H9 (cell line): ENCODE measurements at regions not wholly inside any gene's neighbourhood (a gene's known extent, or its start where the extent isn't known, plus 50 kb on each side); places are given as distances from the start of the nearest gene placed in this dataset.

ENCODE experiments used
- DNase-seq: peaks from one replicate; pipeline ENCODE4 v3.0.0-alpha.2; 2017
- H2AFZ ChIP-seq: one replicate; pipeline ENCODE4 v1.6.1; 2013; ENCODE audit warnings: mild to moderate bottlenecking, low read length, control low read depth, moderate library complexity
- H2AK5ac ChIP-seq: 2 replicates; pipeline ENCODE4 v1.6.1; 2013; ENCODE audit warnings: low read length, control low read depth, mixed read lengths; ENCODE audit not compliant: insufficient read length
- H2BK120ac ChIP-seq: one replicate; pipeline ENCODE4 v1.6.1; 2013; ENCODE audit warnings: low read depth, mild to moderate bottlenecking, low read length, control low read depth, inconsistent platforms; ENCODE audit not compliant: poor library complexity, severe bottlenecking
- H2BK12ac ChIP-seq: 2 replicates; pipeline ENCODE4 v1.6.1; 2013; ENCODE audit warnings: low read length, control low read depth, mixed read lengths, low read depth; ENCODE audit not compliant: insufficient read length
- H2BK15ac ChIP-seq: 2 replicates; pipeline ENCODE4 v1.6.1; 2013; ENCODE audit warnings: low read depth, low read length, control low read depth
- H2BK20ac ChIP-seq: one replicate; pipeline ENCODE4 v1.6.1; 2013; ENCODE audit warnings: low read depth, mild to moderate bottlenecking, low read length, control low read depth, inconsistent platforms; ENCODE audit not compliant: poor library complexity, severe bottlenecking
- H2BK5ac ChIP-seq: 2 replicates; pipeline ENCODE4 v1.6.1; 2013; ENCODE audit warnings: low read length, control low read depth, mixed read lengths; ENCODE audit not compliant: insufficient read length
- H3K14ac ChIP-seq: 2 replicates; pipeline ENCODE4 v1.6.1; 2013; ENCODE audit warnings: low read length, control low read depth; ENCODE audit not compliant: insufficient read depth
- H3K18ac ChIP-seq: 2 replicates; pipeline ENCODE4 v1.6.1; 2013; ENCODE audit warnings: low read depth, mild to moderate bottlenecking, mixed read lengths, low read length, control low read depth; ENCODE audit not compliant: insufficient read length
- H3K23ac ChIP-seq: 2 replicates; pipeline ENCODE4 v1.6.1; 2013; ENCODE audit warnings: low read length, control low read depth, mixed read lengths, low read depth; ENCODE audit not compliant: insufficient read length
- H3K23me2 ChIP-seq: 2 replicates; pipeline ENCODE4 v1.6.1; 2013; ENCODE audit warnings: low read depth, mild to moderate bottlenecking, mixed read lengths, low read length, control low read depth; ENCODE audit not compliant: insufficient read length, poor library complexity, severe bottlenecking
- H3K27ac ChIP-seq: 2 replicates; pipeline ENCODE4 v1.5.1; 2013; ENCODE audit warnings: low read length, control low read depth, mixed read lengths, low read depth; ENCODE audit not compliant: insufficient read length
- H3K27me3 ChIP-seq: 2 replicates; pipeline ENCODE4 v1.6.1; 2013; ENCODE audit warnings: low read length, control low read depth, inconsistent platforms; ENCODE audit not compliant: insufficient read depth
- H3K4ac ChIP-seq: 2 replicates; pipeline ENCODE4 v1.6.1; 2013; ENCODE audit warnings: low read depth, mild to moderate bottlenecking, control low read depth, inconsistent platforms, low read length, moderate library complexity
- H3K4me1 ChIP-seq: 2 replicates; pipeline ENCODE4 v1.6.1; 2013; ENCODE audit warnings: low read length, control low read depth, inconsistent platforms; ENCODE audit not compliant: insufficient read depth
- H3K4me2 ChIP-seq: 2 replicates; pipeline ENCODE4 v1.6.1; 2013; ENCODE audit warnings: low read length, control low read depth, mixed read lengths; ENCODE audit not compliant: insufficient read length, insufficient read depth
- H3K56ac ChIP-seq: 2 replicates; pipeline ENCODE4 v1.6.1; 2013; ENCODE audit warnings: low read depth, mild to moderate bottlenecking, mixed read lengths, low read length, control low read depth; ENCODE audit not compliant: insufficient read length
- H3K79me1 ChIP-seq: 2 replicates; pipeline ENCODE4 v1.6.1; 2013; ENCODE audit warnings: low read depth, mild to moderate bottlenecking, moderate library complexity, low read length, control low read depth, inconsistent platforms; ENCODE audit not compliant: insufficient read depth, poor library complexity, severe bottlenecking
- H3K79me2 ChIP-seq: 2 replicates; pipeline ENCODE4 v1.6.1; 2013; ENCODE audit warnings: low read length, control low read depth, inconsistent platforms; ENCODE audit not compliant: insufficient read depth
- H3K9ac ChIP-seq: 2 replicates; pipeline ENCODE4 v1.6.1; 2013; ENCODE audit warnings: low read length, control low read depth, mixed read lengths; ENCODE audit not compliant: insufficient read length; ENCODE audit errors: extremely low read depth
- H3K9me3 ChIP-seq: one replicate; pipeline ENCODE4 v1.6.1; 2013; ENCODE audit warnings: low read depth, low read length, inconsistent platforms; ENCODE audit not compliant: control insufficient read depth
- H3T11ph ChIP-seq: one replicate; pipeline ENCODE4 v1.6.1; 2013; ENCODE audit warnings: mild to moderate bottlenecking, low read length, control low read depth, inconsistent platforms
- H4K20me1 ChIP-seq: one replicate; pipeline ENCODE4 v1.6.1; 2013; ENCODE audit not compliant: control insufficient read depth, insufficient read length, insufficient read depth
- H4K5ac ChIP-seq: 2 replicates; pipeline ENCODE4 v1.6.1; 2013; ENCODE audit warnings: low read depth, mild to moderate bottlenecking, mixed read lengths, low read length, control low read depth; ENCODE audit not compliant: insufficient read length
- H4K8ac ChIP-seq: replicated peaks from 2 replicates; pipeline ENCODE4 v1.6.1; 2013; ENCODE audit warnings: low read length, control low read depth, mixed read lengths, low read depth; ENCODE audit not compliant: insufficient read length
- H4K91ac ChIP-seq: 2 replicates; pipeline ENCODE4 v1.6.1; 2013; ENCODE audit warnings: low read depth, mild to moderate bottlenecking, moderate library complexity, mixed read lengths, low read length, control low read depth; ENCODE audit not compliant: insufficient read length
- H3K27ac Mint-ChIP-seq, 3 experiments: 2 replicates in 2 of 3; 3 replicates in 1 of 3; pipeline ENCODE4 v1.8.0; 2020 to 2021; ENCODE audit warnings: mixed read lengths in 3 of 3, mild to moderate bottlenecking in 1 of 3, moderate library complexity in 1 of 3
- H3K27me3 Mint-ChIP-seq: 2 replicates; pipeline ENCODE4 v1.8.0; 2021; ENCODE audit warnings: low read depth, mild to moderate bottlenecking, moderate library complexity, mixed read lengths
- H3K36me3 Mint-ChIP-seq, 3 experiments: 2 replicates in 2 of 3; 3 replicates in 1 of 3; pipeline ENCODE4 v1.8.0; 2020 to 2021; ENCODE audit warnings: low read depth in 3 of 3, mixed read lengths in 3 of 3; ENCODE audit not compliant: insufficient read depth in 1 of 3
- H3K4me1 Mint-ChIP-seq, 2 experiments: 2 replicates each; pipeline ENCODE4 v1.8.0; 2020; ENCODE audit warnings: mixed read lengths in 2 of 2
- H3K4me3 Mint-ChIP-seq, 2 experiments: 2 replicates in 1 of 2; 3 replicates in 1 of 2; pipeline ENCODE4 v1.8.0; 2020 to 2021; ENCODE audit warnings: mild to moderate bottlenecking in 2 of 2, mixed read lengths in 2 of 2, moderate library complexity in 1 of 2
- H3K9me3 Mint-ChIP-seq, 2 experiments: 2 replicates in 1 of 2; 3 replicates in 1 of 2; pipeline ENCODE4 v1.8.0; 2020; ENCODE audit warnings: mild to moderate bottlenecking in 2 of 2, mixed read lengths in 2 of 2, moderate library complexity in 1 of 2
- WGBS: extraction: QIAGEN DNeasy Blood & Tissue Kit; methylation state at CpG from one replicate; pipeline ENCODE4 v1.1.7; 2013; ENCODE audit warnings: missing lambda C conversion rate, low lambda C conversion rate, mixed read lengths; ENCODE audit not compliant: insufficient read length; ENCODE audit errors: extremely low coverage; 5-methylcytosine and 5-hydroxymethylcytosine counted together
- TF ChIP-seq, protein P1 (sequence below): fragments of 200-600 bp; sonication (generic); conservative IDR thresholded peaks from 3 replicates; pipeline ENCODE4 v1.8.0; 2021; ENCODE audit warnings: antibody characterized with exemption, mild to moderate bottlenecking

DNA sequence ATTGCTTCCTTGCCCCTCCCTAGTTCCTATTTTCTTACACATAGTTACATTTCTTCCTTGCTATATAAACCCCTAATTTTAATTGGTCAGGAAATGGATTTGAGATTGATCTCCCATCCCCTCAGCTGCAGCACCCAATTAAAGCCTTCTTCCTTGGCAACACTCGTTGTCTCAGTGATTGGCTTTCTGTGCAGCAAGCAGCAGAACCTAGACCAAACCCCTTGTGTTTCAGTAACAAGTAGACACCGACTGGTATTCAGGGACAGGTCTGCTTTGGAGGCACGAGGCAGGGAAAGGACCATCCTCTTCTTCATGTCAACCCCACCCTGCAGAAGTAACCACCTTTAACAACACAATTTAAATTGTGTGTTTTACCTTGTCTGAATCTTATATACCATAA is 152.6 kb downstream of the RPAP3 start:
- Histone ChIP-seq H3K79me2 (no peaks in the 10 kb centered on the region), H3K14ac (no peak overlapping the region), H4K20me1 (no peaks in the 10 kb centered on the region), H3K4me1 (no peaks in the 10 kb centered on the region), H3K56ac (no peak overlapping the region), H3K4me2 (no peak overlapping the region), H3K23ac (no peak overlapping the region), H2BK15ac (no peak overlapping the region), H4K8ac (no peak overlapping the region), H3K79me1 (no peaks in the 10 kb centered on the region), H3K9ac (no peak overlapping the region), H3K18ac (no peak overlapping the region), H2BK20ac (no peak overlapping the region), H4K5ac (no peak overlapping the region), H2BK5ac (no peak overlapping the region), H3K27ac (no peak overlapping the region), H4K91ac (no peak overlapping the region), H3K23me2 (no peaks in the 10 kb centered on the region), H2BK12ac (no peak overlapping the region), H3K27me3 (no peaks in the 10 kb centered on the region), H2AFZ (no peak overlapping the region), H2AK5ac (no peak overlapping the region), H3K9me3 (no peaks in the 10 kb centered on the region), H3T11ph (no peak overlapping the region), H2BK120ac (no peak overlapping the region), H3K4ac (no peak overlapping the region)
- TF ChIP-seq, protein P1, sequence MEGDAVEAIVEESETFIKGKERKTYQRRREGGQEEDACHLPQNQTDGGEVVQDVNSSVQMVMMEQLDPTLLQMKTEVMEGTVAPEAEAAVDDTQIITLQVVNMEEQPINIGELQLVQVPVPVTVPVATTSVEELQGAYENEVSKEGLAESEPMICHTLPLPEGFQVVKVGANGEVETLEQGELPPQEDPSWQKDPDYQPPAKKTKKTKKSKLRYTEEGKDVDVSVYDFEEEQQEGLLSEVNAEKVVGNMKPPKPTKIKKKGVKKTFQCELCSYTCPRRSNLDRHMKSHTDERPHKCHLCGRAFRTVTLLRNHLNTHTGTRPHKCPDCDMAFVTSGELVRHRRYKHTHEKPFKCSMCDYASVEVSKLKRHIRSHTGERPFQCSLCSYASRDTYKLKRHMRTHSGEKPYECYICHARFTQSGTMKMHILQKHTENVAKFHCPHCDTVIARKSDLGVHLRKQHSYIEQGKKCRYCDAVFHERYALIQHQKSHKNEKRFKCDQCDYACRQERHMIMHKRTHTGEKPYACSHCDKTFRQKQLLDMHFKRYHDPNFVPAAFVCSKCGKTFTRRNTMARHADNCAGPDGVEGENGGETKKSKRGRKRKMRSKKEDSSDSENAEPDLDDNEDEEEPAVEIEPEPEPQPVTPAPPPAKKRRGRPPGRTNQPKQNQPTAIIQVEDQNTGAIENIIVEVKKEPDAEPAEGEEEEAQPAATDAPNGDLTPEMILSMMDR: no peak
- no peak overlapping the region for H3K4me3 Mint-ChIP-seq
- DNase-seq: no peak
- H3K4me1 Mint-ChIP-seq: peaks cover 8 to 11% of the 10 kb centered on the region in 2 experiments
- H3K36me3 Mint-ChIP-seq: peaks cover 3 to 25% (median 6%) of the 10 kb centered on the region in 3 experiments; a peak in 6 of 7 replicates
- WGBS: no CpG with 5 or more reads among the region's 3 CpGs
- H3K27ac Mint-ChIP-seq: no peak overlapping the region
- H3K9me3 Mint-ChIP-seq: peaks cover 16 to 20% of the 10 kb centered on the region in 2 experiments
- H3K27me3 Mint-ChIP-seq: no peaks in the 10 kb centered on the region
